Panc1 (cell line): ENCODE measurements at regions not wholly inside any gene's neighbourhood (a gene's known extent, or its start where the extent isn't known, plus 50 kb on each side); places are given as distances from the start of the nearest gene placed in this dataset.

Experiments used
- POLR2AphosphoS5 ChIP-seq: IDR thresholded peaks from 2 replicates; pipeline ENCODE4 v1.6.1; 2012; ENCODE audit warnings: mild to moderate bottlenecking, low read depth, low read length, moderate library complexity
- SIN3A ChIP-seq: IDR thresholded peaks from 2 replicates; pipeline ENCODE4 v1.6.1; 2012; ENCODE audit warnings: low read depth, mild to moderate bottlenecking, low read length, moderate library complexity, borderline replicate concordance; ENCODE audit not compliant: insufficient read depth
- TF ChIP-seq, protein P1 (sequence below): fragments of 450-650 bp; IDR thresholded peaks from 2 replicates; pipeline ENCODE4 v1.5.1; 2017; ENCODE audit warnings: mild to moderate bottlenecking
- TF ChIP-seq, protein P2 (sequence below), 2 experiments: IDR thresholded peaks; 2 replicates each; pipeline ENCODE4 v1.6.1; 2011 to 2012; ENCODE audit warnings: low read depth in 2 of 2, control low read depth in 1 of 2, low read length in 1 of 2, mild to moderate bottlenecking in 1 of 2, moderate library complexity in 1 of 2; ENCODE audit not compliant: insufficient read depth in 1 of 2

DNA sequence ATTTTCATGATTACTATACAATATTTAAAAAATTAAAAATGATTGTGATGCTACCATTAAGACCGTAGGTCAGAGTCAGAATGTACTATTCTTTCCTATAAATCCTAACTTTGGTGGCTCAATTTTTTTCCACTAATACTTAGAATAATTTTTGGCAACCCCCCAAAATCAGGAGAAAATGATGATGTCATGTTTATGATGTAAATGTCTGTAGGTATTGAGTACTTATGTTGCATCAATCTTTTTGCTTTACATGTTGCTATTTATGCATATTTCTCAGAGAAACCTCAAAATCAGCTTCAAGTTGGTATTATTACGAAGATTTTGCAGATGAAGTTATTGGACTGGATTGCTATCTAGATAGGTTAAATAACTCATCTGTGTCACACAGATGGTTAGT, 371.2 kb downstream of the ADGRL2 start:
- TF ChIP-seq, protein P1, sequence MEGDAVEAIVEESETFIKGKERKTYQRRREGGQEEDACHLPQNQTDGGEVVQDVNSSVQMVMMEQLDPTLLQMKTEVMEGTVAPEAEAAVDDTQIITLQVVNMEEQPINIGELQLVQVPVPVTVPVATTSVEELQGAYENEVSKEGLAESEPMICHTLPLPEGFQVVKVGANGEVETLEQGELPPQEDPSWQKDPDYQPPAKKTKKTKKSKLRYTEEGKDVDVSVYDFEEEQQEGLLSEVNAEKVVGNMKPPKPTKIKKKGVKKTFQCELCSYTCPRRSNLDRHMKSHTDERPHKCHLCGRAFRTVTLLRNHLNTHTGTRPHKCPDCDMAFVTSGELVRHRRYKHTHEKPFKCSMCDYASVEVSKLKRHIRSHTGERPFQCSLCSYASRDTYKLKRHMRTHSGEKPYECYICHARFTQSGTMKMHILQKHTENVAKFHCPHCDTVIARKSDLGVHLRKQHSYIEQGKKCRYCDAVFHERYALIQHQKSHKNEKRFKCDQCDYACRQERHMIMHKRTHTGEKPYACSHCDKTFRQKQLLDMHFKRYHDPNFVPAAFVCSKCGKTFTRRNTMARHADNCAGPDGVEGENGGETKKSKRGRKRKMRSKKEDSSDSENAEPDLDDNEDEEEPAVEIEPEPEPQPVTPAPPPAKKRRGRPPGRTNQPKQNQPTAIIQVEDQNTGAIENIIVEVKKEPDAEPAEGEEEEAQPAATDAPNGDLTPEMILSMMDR: no peak
- no peak for TF ChIP-seq POLR2AphosphoS5
- TF ChIP-seq, protein P2, sequence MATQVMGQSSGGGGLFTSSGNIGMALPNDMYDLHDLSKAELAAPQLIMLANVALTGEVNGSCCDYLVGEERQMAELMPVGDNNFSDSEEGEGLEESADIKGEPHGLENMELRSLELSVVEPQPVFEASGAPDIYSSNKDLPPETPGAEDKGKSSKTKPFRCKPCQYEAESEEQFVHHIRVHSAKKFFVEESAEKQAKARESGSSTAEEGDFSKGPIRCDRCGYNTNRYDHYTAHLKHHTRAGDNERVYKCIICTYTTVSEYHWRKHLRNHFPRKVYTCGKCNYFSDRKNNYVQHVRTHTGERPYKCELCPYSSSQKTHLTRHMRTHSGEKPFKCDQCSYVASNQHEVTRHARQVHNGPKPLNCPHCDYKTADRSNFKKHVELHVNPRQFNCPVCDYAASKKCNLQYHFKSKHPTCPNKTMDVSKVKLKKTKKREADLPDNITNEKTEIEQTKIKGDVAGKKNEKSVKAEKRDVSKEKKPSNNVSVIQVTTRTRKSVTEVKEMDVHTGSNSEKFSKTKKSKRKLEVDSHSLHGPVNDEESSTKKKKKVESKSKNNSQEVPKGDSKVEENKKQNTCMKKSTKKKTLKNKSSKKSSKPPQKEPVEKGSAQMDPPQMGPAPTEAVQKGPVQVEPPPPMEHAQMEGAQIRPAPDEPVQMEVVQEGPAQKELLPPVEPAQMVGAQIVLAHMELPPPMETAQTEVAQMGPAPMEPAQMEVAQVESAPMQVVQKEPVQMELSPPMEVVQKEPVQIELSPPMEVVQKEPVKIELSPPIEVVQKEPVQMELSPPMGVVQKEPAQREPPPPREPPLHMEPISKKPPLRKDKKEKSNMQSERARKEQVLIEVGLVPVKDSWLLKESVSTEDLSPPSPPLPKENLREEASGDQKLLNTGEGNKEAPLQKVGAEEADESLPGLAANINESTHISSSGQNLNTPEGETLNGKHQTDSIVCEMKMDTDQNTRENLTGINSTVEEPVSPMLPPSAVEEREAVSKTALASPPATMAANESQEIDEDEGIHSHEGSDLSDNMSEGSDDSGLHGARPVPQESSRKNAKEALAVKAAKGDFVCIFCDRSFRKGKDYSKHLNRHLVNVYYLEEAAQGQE (IDR thresholded peaks at IDR 0.05; ENCODE audit: insufficient read depth in 1 of 2, low read depth in 2 of 2, low read length in 1 of 2): no peak
- TF ChIP-seq SIN3A: no peak
